Spleen (tissue), 11 donors: ENCODE measurements at regions not wholly inside any gene's neighbourhood (a gene's known extent, or its start where the extent isn't known, plus 50 kb on each side); places are given as distances from the start of the nearest gene placed in this dataset.

Experiments used
- DNase-seq: peaks from one replicate; pipeline ENCODE4 v3.0.0-alpha.2; 2020
- H3K27ac ChIP-seq, 8 donors: fragments of 200-600 bp; sonication (generic) in 7 of 8; 1 replicate in 4 of 8; 2 replicates in 4 of 8; pipeline versions ENCODE4 v1.5.0 to v1.8.0; 2016 to 2021; ENCODE audit warnings: inconsistent platforms in 4 of 8, mild to moderate bottlenecking in 4 of 8, moderate library complexity in 1 of 8
- H3K27me3 ChIP-seq, 7 donors: fragments of 200-600 bp; sonication (generic) in 6 of 7; replicated peaks in 1 of 7; 1 replicate in 4 of 7; 2 replicates in 3 of 7; pipeline versions ENCODE4 v1.5.0 to v1.8.0; 2016 to 2021; ENCODE audit warnings: inconsistent platforms in 3 of 7, mild to moderate bottlenecking in 1 of 7
- H3K36me3 ChIP-seq, 6 donors: fragments of 200-600 bp; sonication (generic) in 5 of 6; 1 replicate in 4 of 6; 2 replicates in 2 of 6; pipeline versions ENCODE4 v1.5.0 to v1.8.0; 2016 to 2021; ENCODE audit warnings: inconsistent platforms in 2 of 6
- H3K4me1 ChIP-seq, 6 donors: fragments of 200-600 bp; sonication (generic) in 5 of 6; 1 replicate in 3 of 6; 2 replicates in 3 of 6; pipeline versions ENCODE4 v1.5.0 to v1.8.0; 2016 to 2021; ENCODE audit warnings: inconsistent platforms in 3 of 6
- H3K4me3 ChIP-seq, 8 donors: fragments of 200-600 bp; sonication (generic) in 7 of 8; 1 replicate in 4 of 8; 2 replicates in 4 of 8; pipeline versions ENCODE4 v1.5.0 to v1.8.0; 2016 to 2021; ENCODE audit warnings: inconsistent platforms in 4 of 8, mild to moderate bottlenecking in 4 of 8, moderate library complexity in 2 of 8
- H3K9me3 ChIP-seq, 8 donors: fragments of 200-600 bp; sonication (generic) in 7 of 8; 1 replicate in 4 of 8; 2 replicates in 4 of 8; pipeline versions ENCODE4 v1.5.0 to v1.8.0; 2016 to 2021; ENCODE audit warnings: inconsistent platforms in 4 of 8
- POLR2A ChIP-seq, 3 donors: fragments of 450-650 bp; IDR thresholded peaks; one replicate each; pipeline ENCODE4 v1.5.1; 2017; ENCODE audit warnings: antibody characterized with exemption in 3 of 3, mild to moderate bottlenecking in 1 of 3
- POLR2AphosphoS5 ChIP-seq, 3 donors: sonication (generic); formaldehyde crosslinking; IDR thresholded peaks; one replicate each; pipeline ENCODE4 v1.5.1; 2017; ENCODE audit warnings: antibody characterized with exemption in 3 of 3
- WGBS, 5 donors: extraction: QIAGEN DNeasy Blood & Tissue Kit in 3 of 5; methylation state at CpG; one replicate each; pipeline versions ENCODE4 v1.1.5 to v1.1.7; 2013 to 2018; 5-methylcytosine and 5-hydroxymethylcytosine counted together
- intact Hi-C: fragments of 100-400 bp; cut with DNase I; formaldehyde crosslinking; loops from one replicate; pipeline ENCODE4 v1.15.0; 2023; ENCODE audit warnings: low total_unique reads
- TF ChIP-seq, protein P1 (sequence below), 11 experiments: fragments of 200-600 bp in 7 of 11; fragments of 450-650 bp in 4 of 11; sonication (generic) in 4 of 11; IDR thresholded peaks in 8 of 11; conservative IDR thresholded peaks in 3 of 11; 1 replicate in 7 of 11; 2 replicates in 4 of 11; pipeline versions ENCODE4 v1.4.0 to v1.8.0; 2016 to 2021; ENCODE audit warnings: antibody characterized with exemption in 11 of 11, inconsistent platforms in 4 of 11, mild to moderate bottlenecking in 1 of 11
- donor health status: healthy with polysubstance abuse.
- donor health status: DM: no; HTN: no; CAD: no; lungs with moderate emphysema.
- donor health status: DM: no; HTN: no; CAD: no.
- donor health status: Bipolar disorder and iron deficiency.
- donor health status: healthy.
- donor health status: DM: no; HTN: no; CAD: no.
- donor health status: DM: yes; HTN: yes; CAD: no.

DNA sequence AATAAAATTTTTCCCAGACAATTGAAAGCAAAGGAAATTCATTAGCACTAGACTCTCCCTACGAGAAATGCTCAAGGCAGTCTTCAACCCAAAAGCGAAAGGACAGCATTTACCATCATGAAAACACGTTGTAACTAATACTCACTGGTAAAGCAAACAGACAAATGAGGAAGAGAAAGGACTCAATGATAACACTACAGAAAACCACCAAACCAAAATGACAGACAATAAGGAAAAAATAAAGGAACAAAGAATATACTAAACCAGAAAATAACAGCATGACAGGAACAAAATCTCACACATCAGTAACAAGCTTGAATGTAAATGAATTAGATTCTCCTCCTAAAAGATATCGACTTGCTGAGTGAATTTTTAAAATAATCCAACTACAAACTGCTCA lies 190.7 kb downstream of the NOL4 start:
- TF ChIP-seq POLR2A (IDR thresholded peaks at IDR 0.05) (no peak), POLR2AphosphoS5 (IDR thresholded peaks at IDR 0.05) (no peak)
- TF ChIP-seq, protein P1, sequence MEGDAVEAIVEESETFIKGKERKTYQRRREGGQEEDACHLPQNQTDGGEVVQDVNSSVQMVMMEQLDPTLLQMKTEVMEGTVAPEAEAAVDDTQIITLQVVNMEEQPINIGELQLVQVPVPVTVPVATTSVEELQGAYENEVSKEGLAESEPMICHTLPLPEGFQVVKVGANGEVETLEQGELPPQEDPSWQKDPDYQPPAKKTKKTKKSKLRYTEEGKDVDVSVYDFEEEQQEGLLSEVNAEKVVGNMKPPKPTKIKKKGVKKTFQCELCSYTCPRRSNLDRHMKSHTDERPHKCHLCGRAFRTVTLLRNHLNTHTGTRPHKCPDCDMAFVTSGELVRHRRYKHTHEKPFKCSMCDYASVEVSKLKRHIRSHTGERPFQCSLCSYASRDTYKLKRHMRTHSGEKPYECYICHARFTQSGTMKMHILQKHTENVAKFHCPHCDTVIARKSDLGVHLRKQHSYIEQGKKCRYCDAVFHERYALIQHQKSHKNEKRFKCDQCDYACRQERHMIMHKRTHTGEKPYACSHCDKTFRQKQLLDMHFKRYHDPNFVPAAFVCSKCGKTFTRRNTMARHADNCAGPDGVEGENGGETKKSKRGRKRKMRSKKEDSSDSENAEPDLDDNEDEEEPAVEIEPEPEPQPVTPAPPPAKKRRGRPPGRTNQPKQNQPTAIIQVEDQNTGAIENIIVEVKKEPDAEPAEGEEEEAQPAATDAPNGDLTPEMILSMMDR (IDR thresholded peaks at IDR 0.05 in 8 of 11, conservative IDR thresholded peaks at IDR 0.05 in 3 of 11): no peak
- no peak overlapping the region for H3K4me3 ChIP-seq
- intact Hi-C loops: no loop called here
- peaks cover 0 to 37% (median 24%) of the 10 kb centered on the region in 8 donors for H3K9me3 ChIP-seq
- 73 to 92% (median 82%) methylated on average over 4 of the region's 4 CpGs for WGBS, 5 donors
- DNase-seq: no peak
- H3K27me3 ChIP-seq: no peaks in the 10 kb centered on the region
- no peaks in the 10 kb centered on the region for H3K36me3 ChIP-seq
- no peaks in the 10 kb centered on the region for H3K4me1 ChIP-seq
- no peak overlapping the region for H3K27ac ChIP-seq

DNA sequence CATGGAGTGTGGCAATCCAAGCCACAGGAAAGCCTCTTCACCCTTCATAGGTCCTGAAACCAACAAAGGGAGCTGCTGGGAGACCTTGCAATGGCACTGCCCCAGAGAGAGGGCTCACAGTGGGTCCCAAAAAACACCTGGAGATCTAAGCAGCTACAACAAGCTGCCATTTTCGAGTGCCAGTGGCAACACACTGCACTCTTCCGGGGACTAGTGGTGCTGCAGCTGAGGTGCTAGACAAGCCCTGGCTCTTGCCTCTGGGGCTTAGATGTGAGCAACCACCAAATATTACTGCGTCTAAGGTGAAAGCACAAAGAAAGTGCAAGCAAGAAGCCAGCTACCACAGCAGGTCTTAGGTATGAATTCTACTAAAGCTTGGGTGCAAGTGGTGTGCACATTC lies 192.9 kb downstream of the NOL4 start:
- Histone ChIP-seq H3K27me3 (no peaks in the 10 kb centered on the region), H3K36me3 (no peaks in the 10 kb centered on the region), H3K9me3 (peaks cover 0 to 37% (median 24%) of the 10 kb centered on the region in 8 donors), H3K27ac (no peak overlapping the region), H3K4me3 (no peak overlapping the region), H3K4me1 (no peaks in the 10 kb centered on the region)
- intact Hi-C loops: no loop called here
- TF ChIP-seq POLR2AphosphoS5 (IDR thresholded peaks at IDR 0.05) (no peak), POLR2A (IDR thresholded peaks at IDR 0.05) (no peak)
- TF ChIP-seq, protein P1 (IDR thresholded peaks at IDR 0.05 in 8 of 11, conservative IDR thresholded peaks at IDR 0.05 in 3 of 11): no peak
- WGBS, 5 donors: 73 to 90% (median 78%) methylated on average over 3 of the region's 3 CpGs
- no peak for DNase-seq

DNA sequence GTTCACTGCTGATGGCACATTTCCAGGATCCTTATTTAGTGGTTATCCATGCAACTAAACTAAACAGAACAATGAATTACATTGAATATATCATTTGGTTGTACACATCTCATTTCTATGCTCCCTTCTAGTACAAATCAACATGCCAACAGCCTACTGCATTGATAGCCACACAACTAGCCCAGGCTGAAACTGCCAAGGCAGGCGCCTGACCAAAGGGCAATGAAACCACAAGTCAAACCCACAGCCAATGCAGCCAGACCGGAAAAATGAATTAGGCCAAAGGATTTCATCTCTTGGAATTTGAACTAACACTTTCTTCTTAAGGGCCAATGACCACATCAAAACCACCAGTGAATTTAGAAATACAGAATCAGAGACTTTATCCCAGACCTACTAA lies 196.4 kb downstream of the NOL4 start:
- intact Hi-C loops: no loop called here
- WGBS, 5 donors: 76 to 91% (median 88%) methylated on average over 2 of the region's 2 CpGs
- DNase-seq: no peak
- no peak overlapping the region for H3K27ac ChIP-seq
- H3K4me3 ChIP-seq: no peak overlapping the region
- TF ChIP-seq POLR2A (IDR thresholded peaks at IDR 0.05): no peak
- TF ChIP-seq POLR2AphosphoS5 (IDR thresholded peaks at IDR 0.05): no peak
- TF ChIP-seq, protein P1 (IDR thresholded peaks at IDR 0.05 in 8 of 11, conservative IDR thresholded peaks at IDR 0.05 in 3 of 11): no peak
- no peaks in the 10 kb centered on the region for H3K36me3 ChIP-seq
- H3K27me3 ChIP-seq: no peaks in the 10 kb centered on the region
- H3K9me3 ChIP-seq: peaks cover 0 to 18% (median 16%) of the 10 kb centered on the region in 8 donors
- no peaks in the 10 kb centered on the region for H3K4me1 ChIP-seq

DNA sequence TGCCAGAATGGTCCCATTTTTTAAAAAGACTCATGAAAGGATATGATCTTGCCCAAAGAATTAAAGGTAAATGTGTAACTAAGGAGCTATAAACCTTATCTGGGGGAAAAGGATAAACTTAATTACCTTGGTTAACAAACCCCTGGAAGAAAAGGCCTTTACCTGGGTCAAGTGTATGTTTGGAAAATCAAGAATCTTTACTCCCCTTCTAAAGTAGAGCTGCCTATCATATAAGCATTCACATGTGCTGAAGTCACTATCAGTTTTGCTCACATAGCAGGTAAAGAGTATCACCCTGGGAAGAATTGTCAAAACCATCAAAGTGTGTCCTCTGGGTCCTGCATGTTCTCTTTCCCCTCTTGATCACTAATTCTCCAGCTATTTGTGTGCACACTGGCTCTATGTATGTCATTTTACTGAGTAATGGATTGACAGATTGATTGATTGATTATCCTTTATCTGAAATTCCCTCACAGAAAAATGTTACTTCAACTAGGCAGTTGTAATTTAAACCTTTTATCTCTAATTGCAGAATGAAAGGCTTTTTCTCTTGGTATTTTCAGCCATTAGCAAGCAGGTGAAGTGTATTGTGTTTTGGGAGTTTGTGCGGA lies 199.4 kb downstream of the NOL4 start:
- H3K27ac ChIP-seq: no peak overlapping the region
- no peaks in the 10 kb centered on the region for H3K27me3 ChIP-seq
- TF ChIP-seq, protein P1 (IDR thresholded peaks at IDR 0.05 in 8 of 11, conservative IDR thresholded peaks at IDR 0.05 in 3 of 11): no peak
- no peak for TF ChIP-seq POLR2A (IDR thresholded peaks at IDR 0.05)
- TF ChIP-seq POLR2AphosphoS5 (IDR thresholded peaks at IDR 0.05): no peak
- 85 to 97% (median 91%) methylated on average over 1 of the region's 1 CpG for WGBS, 5 donors
- no peak overlapping the region for H3K4me3 ChIP-seq
- intact Hi-C loops: no loop called here
- no peaks in the 10 kb centered on the region for H3K9me3 ChIP-seq
- no peak for DNase-seq
- no peaks in the 10 kb centered on the region for H3K4me1 ChIP-seq
- H3K36me3 ChIP-seq: no peaks in the 10 kb centered on the region
